DMS79 (cell line): ENCODE measurements at regions not wholly inside any gene's neighbourhood (a gene's known extent, or its start where the extent isn't known, plus 50 kb on each side); places are given as distances from the start of the nearest gene placed in this dataset.

ENCODE experiments used
- DNase-seq: peaks from one replicate; lab custom pipeline; 2025; lab: John Stamatoyannopoulos, UW

DNA sequence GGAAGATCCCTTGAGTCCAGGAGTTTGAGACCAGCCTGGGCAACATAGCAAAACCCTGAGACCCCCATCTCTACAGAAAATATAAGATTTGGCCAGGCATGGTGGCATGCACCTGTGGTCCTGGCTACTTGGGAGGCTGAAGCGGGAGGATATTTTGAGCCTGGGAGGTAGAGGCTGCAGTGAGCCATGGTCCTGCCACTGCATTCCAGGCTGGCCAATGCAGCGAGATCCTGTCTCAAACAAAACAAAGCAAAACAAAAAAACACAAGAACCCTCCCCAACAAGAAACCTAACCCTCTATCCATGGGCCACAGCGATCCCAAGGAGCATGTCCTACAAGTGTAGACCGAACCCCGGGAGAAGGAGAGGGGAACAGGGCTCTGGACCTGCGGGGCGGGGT is 133.3 kb downstream of the MGAT5B start:
- no peak for DNase-seq

- no peak for DNase-seq
These were observed 134.2 kb downstream of the MGAT5B start for GRCh38 chr17:77002103-77003045.

DNA sequence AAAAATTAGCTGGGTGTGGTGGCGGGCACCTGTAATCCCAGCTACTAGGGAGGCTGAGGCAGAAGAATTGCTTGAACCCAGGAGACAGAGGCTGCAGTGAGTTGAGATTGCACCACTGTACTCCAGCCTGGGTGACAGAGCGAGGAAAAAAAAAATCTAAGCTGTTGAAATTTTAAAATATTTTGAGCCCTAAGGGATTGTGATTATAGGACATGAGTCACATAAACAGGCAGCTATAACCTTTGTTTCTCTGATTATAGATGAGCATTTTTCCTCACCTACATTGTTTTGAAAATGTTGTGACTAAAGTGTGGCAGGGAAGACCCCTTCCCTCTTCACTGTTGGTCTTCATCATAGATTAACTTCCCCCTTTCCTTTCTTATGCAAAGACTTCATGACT is 135.5 kb downstream of the MGAT5B start:
- no peak for DNase-seq

DNA sequence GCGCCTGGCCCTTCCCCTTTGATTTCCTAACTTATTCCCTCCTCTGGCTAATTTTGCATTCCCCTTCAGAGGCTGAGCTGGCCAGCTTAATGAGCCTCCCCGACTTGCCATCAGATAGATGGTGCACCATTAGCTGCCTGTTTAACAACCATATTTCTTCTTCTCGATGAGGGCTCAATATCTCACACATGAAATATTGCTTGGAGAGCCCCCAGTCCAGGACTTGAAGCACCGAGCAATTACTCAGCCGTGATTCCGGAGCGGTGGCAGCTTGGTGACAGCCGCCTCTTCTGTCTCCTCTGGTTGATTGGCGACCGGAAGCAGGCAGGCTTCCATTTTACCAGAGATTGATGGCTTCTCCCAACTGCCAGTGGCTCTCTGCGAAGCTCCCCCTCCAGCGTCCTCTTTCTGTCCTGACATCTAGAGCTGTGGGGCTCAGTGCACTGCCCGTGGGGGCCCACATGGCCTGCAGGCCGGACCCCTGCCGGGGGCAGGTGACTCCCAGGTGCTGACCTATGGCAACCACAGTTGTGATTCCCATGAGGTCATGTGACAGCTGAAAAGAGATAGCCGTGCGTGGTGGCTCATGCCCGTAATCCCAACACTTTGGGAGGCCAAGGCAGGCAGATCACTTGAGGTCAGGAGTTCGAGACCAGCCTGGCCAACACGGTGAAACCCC is 133.7 kb upstream of the SEC14L1 start:
- no peak for DNase-seq

- no peak for DNase-seq
These were observed 130.9 kb upstream of the SEC14L1 start for GRCh38 chr17:77009877-77010276.

GRCh38 chr17:77010667-77011066 is 130.1 kb upstream of the SEC14L1 start:
- no peak for DNase-seq

DNA sequence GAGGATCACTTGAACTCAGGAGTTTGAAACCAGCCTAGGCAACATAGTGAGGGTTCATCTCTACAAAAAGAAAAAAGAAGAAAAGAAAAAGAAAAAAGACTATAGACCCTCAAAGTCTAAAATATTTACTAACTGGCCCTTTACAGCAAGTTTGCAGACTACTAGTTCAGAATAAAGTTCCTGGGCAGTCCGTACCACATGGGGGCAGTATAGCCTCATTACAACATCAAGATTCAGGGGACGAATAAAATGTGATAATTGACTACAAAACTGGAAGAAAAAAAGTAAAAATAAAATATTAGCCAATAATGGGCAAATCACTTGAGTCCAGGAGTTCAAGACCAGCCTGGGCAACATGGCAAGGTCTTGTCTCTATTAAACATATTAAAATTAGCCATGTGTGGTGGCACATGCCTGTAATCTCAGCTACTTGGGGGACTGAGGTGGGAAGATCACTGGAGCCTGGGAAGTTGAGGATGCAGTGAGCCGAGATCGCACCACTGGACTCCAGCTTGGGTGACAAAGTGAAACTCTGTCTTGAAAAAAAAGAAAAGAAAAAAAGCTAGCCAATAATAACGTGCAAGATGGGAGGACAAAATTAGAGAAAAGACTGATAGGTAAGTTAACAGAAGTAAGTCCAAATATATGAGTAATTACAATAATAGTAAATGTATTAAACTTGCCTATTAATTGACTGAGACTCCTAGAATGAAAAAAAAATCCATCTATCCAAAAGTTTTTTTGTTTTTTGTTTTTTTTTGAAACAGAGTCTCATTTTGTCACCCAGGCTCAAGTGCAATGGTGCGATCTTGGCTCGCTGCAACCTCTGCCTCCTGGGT is 129.4 kb upstream of the SEC14L1 start:
- DNase-seq = no peak

DNA sequence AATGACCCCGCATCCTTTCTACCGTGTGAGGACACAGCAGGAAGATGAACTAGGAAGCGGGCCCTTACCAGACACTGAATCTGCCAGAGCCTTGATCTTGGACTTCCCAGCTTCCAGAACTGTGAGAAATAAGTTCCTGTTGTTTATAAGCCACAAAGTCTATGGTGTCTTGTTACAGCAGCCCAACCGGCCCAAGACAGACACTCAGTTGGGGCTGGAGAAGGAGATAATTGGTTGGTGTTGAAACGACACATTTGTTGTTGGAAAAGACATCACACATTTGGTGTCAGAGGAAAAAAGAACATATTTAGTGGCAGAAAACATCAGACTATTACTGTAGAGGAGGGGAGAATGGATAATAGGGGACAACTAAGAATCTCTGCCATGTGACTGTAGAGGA is 122.3 kb upstream of the SEC14L1 start:
- no peak for DNase-seq

DNA sequence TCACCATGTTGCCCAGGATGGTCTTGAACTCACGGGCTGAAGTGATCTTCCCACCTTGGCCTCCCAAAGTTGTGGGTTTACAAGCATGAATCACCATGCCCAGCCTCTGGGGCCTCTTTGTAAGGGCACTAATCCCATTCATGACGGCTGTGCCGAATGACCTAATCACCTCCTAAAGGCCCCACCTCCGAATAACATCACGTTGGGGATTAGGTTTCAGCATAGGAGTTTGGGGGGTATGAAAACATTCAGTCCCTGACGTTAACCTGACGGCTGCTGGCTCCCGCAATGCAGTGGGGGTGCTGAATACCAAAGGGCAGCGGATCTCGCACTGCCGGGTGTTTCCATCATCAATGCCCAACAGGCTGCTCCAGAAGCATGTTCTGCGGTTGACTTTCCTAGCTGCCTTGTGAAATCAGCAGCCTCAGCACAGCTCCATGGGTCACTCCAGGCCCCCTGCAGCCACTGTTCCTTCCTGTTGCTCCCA is 120.8 kb upstream of the SEC14L1 start:
- DNase-seq = no peak

- no peak for DNase-seq
These were observed 119.8 kb upstream of the SEC14L1 start for GRCh38 chr17:77020973-77021372.

DNA sequence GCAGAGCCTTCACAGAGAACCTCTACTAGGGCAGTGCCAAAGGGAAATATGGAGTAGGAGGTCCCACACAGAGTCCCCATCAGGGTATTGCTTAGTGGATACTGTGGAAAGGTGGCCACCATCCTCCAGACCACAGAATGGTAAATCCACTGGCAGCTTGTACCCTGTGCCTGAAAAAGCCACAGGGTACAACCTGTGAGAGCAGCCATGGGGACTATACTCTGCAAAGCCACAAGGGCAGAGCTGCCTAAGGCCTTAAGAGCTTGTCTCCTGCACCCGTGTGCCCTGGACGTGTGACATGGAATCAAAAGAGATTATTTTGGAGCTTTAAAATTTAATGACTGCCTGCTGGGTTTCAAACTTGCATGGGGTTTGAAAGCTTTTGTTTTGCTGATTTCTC is 118.0 kb upstream of the SEC14L1 start:
- no peak for DNase-seq

GRCh38 chr17:77025781-77026180 is 115.0 kb upstream of the SEC14L1 start:
- DNase-seq = no peak

DNA sequence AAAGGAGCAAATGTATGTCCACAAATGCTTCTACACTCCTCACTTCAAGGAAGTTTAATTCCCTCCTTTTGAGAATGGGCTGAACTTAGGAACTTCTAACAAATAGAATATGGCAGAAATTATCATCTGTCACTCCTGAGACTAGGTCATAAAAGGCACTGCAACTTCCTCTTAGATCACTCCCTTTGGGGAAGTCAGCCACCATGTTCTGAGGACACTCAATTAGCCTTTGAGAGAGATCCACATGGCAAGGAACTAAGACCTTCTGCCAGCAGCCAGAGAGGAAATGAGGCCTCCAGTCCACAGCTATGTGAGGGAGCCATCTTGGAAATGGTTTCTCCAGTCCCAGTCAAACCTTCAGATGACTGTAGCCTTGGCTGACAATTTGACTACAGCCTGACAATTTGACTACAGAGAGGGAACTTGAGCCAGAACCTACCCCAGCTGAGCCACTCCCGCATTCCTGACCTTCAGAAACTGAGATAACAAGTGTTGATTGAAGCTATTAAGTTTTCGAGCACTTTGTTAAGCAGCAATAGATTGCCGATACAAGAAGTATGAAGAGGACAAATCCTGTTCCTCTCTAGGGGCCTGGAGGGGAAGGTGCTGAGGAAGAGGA is 113.4 kb upstream of the SEC14L1 start:
- no peak for DNase-seq

DNA sequence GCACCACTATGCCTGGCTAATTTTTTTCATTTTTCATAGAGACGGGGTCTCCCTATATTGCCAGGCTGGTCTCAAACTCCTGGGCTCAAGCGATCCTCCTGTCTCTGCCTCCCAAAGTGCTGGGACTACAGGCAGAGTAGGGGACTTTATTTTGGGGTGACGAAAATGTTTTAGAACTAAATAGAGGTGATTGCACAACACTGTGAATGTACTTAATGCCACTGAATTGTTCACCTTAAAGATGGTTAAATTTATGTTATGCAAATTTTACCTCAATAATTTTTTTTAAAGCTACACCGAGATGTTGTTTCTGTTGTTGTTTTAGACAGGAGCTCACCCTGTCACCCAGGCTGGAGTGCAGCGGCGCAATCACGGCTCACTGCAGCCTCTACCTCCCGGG is 111.9 kb upstream of the SEC14L1 start:
- DNase-seq = no peak

DNA sequence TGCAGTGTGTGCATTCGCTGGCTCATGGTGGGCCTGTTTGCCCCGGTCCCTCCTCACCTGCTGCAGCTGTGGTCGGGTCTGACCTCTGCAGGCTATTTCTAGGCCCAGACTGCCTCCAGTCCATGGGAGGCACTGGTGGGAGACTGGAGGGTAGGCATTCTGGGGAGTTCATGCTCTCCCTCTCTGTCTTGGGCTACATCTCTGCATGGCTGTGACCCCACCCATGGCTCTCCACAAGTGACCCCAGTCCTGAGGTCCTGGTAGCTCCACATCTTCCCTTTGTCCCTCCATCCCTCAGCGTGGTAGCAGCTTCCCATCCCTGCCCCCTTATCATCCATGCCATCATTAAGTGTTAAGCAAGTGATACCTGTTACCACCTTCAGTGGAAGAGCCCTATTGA is 107.8 kb upstream of the SEC14L1 start:
- DNase-seq = no peak

GRCh38 chr17:77033892-77034404 is 106.8 kb upstream of the SEC14L1 start:
- no peak for DNase-seq

DNA sequence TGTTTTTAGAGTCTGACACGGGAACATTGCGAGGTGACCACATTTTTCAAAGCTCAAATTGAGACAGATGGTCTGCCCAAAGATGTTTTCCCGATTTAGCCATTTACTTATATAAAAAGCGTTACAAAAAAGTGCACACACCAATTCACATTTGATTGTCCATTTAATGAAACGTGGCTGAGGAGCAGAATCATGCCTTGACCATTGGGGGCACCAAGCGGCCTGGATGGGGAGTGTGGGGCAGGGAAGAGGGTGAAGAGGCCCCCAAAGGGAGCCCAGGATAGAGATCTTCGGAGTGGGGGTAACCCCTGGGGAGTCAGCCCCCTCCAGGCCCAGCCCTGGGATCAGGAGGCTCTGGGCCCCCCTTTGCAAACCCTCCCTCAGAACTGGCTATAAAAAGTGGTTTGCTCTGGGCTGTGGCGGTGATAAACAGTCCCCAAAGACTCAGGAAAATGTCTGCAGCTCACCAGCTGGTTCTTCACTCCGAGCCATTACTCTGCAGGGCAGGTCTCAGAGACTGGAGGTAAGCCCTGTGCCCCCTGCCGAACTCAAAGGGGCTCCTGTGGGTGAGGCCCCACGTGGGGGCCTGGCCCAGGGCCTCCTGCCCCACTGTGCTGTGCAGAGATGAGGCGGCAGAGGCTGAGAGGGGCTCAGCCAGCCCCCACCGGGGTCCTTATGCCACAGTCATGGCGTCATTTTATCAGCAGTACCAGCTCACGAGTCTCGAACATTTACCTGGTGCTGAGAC is 105.9 kb upstream of the SEC14L1 start:
- DNase-seq = no peak

GRCh38 chr17:77035526-77035925 is 105.2 kb upstream of the SEC14L1 start:
- no peak for DNase-seq

DNA sequence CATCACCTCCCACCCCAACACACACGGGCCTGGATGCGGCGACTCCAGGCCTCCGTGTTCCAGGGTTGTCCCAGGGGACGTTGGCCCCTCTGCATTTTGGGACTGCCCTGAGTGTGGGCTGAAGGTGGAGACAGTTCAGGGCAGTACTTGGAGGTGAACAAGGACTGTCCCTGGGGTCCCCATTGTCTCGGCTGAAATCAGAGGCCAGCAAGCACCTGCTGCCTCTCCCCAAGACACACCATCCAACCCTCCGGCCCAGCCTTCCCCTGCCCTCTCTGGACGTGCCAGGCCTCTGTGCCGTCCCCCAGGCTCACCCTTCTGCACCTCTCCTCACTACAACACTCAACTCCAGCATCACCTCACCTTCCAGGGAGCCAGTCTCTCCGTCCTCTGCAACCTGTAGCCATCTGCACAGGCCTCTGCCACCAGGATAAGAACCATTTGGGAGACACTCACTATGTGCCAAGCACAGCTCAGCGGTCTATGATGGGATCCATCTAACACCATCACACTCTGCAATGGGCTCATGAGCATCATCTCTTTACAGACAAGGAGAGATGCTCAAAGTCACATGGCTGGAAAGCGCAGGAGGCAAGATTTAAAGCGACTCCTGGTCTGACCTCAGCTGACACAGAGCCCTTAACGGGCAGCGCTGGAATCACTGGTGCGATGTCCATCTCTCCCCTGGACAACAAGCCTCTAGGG is 104.5 kb upstream of the SEC14L1 start:
- no peak for DNase-seq

- no peak for DNase-seq
These were observed 103.9 kb upstream of the SEC14L1 start for GRCh38 chr17:77036841-77037381.
